Neuronal stem cell (in vitro differentiated cells): ENCODE measurements at regions not wholly inside any gene's neighbourhood (a gene's known extent, or its start where the extent isn't known, plus 50 kb on each side); places are given as distances from the start of the nearest gene placed in this dataset.

Source experiments
- DNase-seq: peaks from one replicate; pipeline ENCODE4 v3.0.0-alpha.2; 2013; ENCODE audit warnings: low spot score
- H2AFZ ChIP-seq: one replicate; pipeline ENCODE4 v1.6.1; 2013; ENCODE audit warnings: mild to moderate bottlenecking, low read length, inconsistent platforms
- H2AK5ac ChIP-seq: 2 replicates; pipeline ENCODE4 v1.6.1; 2013; ENCODE audit warnings: low read depth, mild to moderate bottlenecking, inconsistent platforms, low read length, moderate library complexity, mixed read lengths
- H2BK120ac ChIP-seq: 2 replicates; pipeline ENCODE4 v1.6.1; 2013; ENCODE audit warnings: low read depth, mild to moderate bottlenecking, inconsistent platforms, low read length, moderate library complexity, mixed read lengths
- H2BK12ac ChIP-seq: one replicate; pipeline ENCODE4 v1.6.1; 2013; ENCODE audit warnings: low read length, inconsistent platforms
- H2BK15ac ChIP-seq: 2 replicates; pipeline ENCODE4 v1.6.1; 2013; ENCODE audit warnings: mild to moderate bottlenecking, low read length, inconsistent platforms, mixed read lengths
- H2BK5ac ChIP-seq: one replicate; pipeline ENCODE4 v1.6.1; 2013; ENCODE audit warnings: inconsistent platforms, mild to moderate bottlenecking, low read length, moderate library complexity
- H3K14ac ChIP-seq: one replicate; pipeline ENCODE4 v1.6.1; 2013; ENCODE audit warnings: low read length, inconsistent platforms
- H3K18ac ChIP-seq: 2 replicates; pipeline ENCODE4 v1.6.1; 2013; ENCODE audit warnings: low read length, inconsistent platforms
- H3K23ac ChIP-seq: 2 replicates; pipeline ENCODE4 v1.6.1; 2013; ENCODE audit warnings: low read depth, mild to moderate bottlenecking, mixed read lengths, low read length, inconsistent platforms; ENCODE audit not compliant: poor library complexity
- H3K27ac ChIP-seq: replicated peaks from 3 replicates; pipeline ENCODE4 v1.5.1; 2013; ENCODE audit warnings: low read length, inconsistent platforms
- H3K27me3 ChIP-seq, 3 experiments: 2 replicates each; pipeline ENCODE4 v1.6.1; 2013; ENCODE audit warnings: low read length in 3 of 3, mild to moderate bottlenecking in 2 of 3, inconsistent platforms in 1 of 3, low read depth in 1 of 3, mixed read lengths in 1 of 3, moderate library complexity in 1 of 3; ENCODE audit not compliant: control insufficient read depth in 3 of 3, insufficient read depth in 3 of 3
- H3K36me3 ChIP-seq, 2 donors: replicated peaks in 1 of 2; 2 replicates each; pipeline ENCODE4 v1.6.1; 2013; ENCODE audit warnings: low read length in 2 of 2; ENCODE audit not compliant: control insufficient read depth in 2 of 2, insufficient read depth in 2 of 2
- H3K4ac ChIP-seq: 2 replicates; pipeline ENCODE4 v1.6.1; 2013; ENCODE audit warnings: inconsistent platforms, mild to moderate bottlenecking, low read length, moderate library complexity
- H3K4me1 ChIP-seq, 2 donors: 1 replicate in 1 of 2; 2 replicates in 1 of 2; pipeline ENCODE4 v1.6.1; 2013; ENCODE audit warnings: low read length in 2 of 2, low read depth in 1 of 2; ENCODE audit not compliant: control insufficient read depth in 2 of 2, insufficient read depth in 1 of 2
- H3K4me2 ChIP-seq: one replicate; pipeline ENCODE4 v1.6.1; 2013; ENCODE audit warnings: mild to moderate bottlenecking, low read length, inconsistent platforms; ENCODE audit not compliant: insufficient read depth, poor library complexity, severe bottlenecking
- H3K4me3 ChIP-seq, 2 donors: 2 replicates each; pipeline ENCODE4 v1.5.1; 2013; ENCODE audit warnings: low read length in 2 of 2, mild to moderate bottlenecking in 2 of 2, inconsistent platforms in 1 of 2, moderate library complexity in 1 of 2
- H3K79me1 ChIP-seq: one replicate; pipeline ENCODE4 v1.6.1; 2013; ENCODE audit warnings: low read depth, mild to moderate bottlenecking, inconsistent platforms, low read length, moderate library complexity
- H3K9ac ChIP-seq: one replicate; pipeline ENCODE4 v1.6.1; 2013; ENCODE audit warnings: mild to moderate bottlenecking, low read depth, low read length, inconsistent platforms; ENCODE audit not compliant: poor library complexity
- H3K9me3 ChIP-seq, 2 donors: replicated peaks in 1 of 2; 2 replicates each; pipeline versions ENCODE3 to v1.6.1; 2013; ENCODE audit warnings: low read length in 2 of 2, mild to moderate bottlenecking in 2 of 2, inconsistent platforms in 1 of 2, low read depth in 1 of 2, mixed read lengths in 1 of 2, moderate library complexity in 1 of 2; ENCODE audit not compliant: control insufficient read depth in 2 of 2, insufficient read depth in 1 of 2
- H4K8ac ChIP-seq: one replicate; pipeline ENCODE4 v1.6.1; 2013; ENCODE audit warnings: low read depth, mild to moderate bottlenecking, inconsistent platforms, low read length, moderate library complexity
- H4K91ac ChIP-seq: one replicate; pipeline ENCODE4 v1.6.1; 2013; ENCODE audit warnings: low read length, low read depth, mild to moderate bottlenecking, inconsistent platforms; ENCODE audit not compliant: poor library complexity
- WGBS, 2 donors: extraction: QIAGEN DNeasy Blood & Tissue Kit; methylation state at CpG; one replicate each; pipeline ENCODE4 v1.1.7; 2013; ENCODE audit warnings: missing lambda C conversion rate in 2 of 2, mixed read lengths in 1 of 2; ENCODE audit not compliant: insufficient read length in 2 of 2, insufficient replicate concordance in 1 of 2; ENCODE audit errors: extremely low coverage in 2 of 2; 5-methylcytosine and 5-hydroxymethylcytosine counted together

GRCh38 chr2:144261966-144262365 is 258.0 kb downstream of the ZEB2 start:
- H3K9me3 ChIP-seq, result peaks cover 1 to 14% of the 10 kb centered on the region in 2 donors
- H3K4ac ChIP-seq, result no peak overlapping the region
- no peak overlapping the region for H3K23ac ChIP-seq
- H3K9ac ChIP-seq, result no peak overlapping the region
- WGBS, 2 donors, result no CpG with 5 or more reads among the region's 2 CpGs
- no peak overlapping the region for H3K4me3 ChIP-seq
- no peak overlapping the region for H3K18ac ChIP-seq
- no peak overlapping the region for H2BK12ac ChIP-seq
- H3K36me3 ChIP-seq, result no peaks in the 10 kb centered on the region
- no peak overlapping the region for H3K14ac ChIP-seq
- no peaks in the 10 kb centered on the region for H3K79me1 ChIP-seq
- no peak overlapping the region for H2AK5ac ChIP-seq
- no peak overlapping the region for H4K8ac ChIP-seq
- no peak overlapping the region for H2BK120ac ChIP-seq
- H2AFZ ChIP-seq, result no peak overlapping the region
- no peak overlapping the region for H2BK15ac ChIP-seq
- no peak overlapping the region for H2BK5ac ChIP-seq
- H3K27me3 ChIP-seq, result no peaks in the 10 kb centered on the region
- no peak overlapping the region for H3K4me2 ChIP-seq
- no peaks in the 10 kb centered on the region for H3K4me1 ChIP-seq
- no peak overlapping the region for H3K27ac ChIP-seq
- DNase-seq, result no peak
- H4K91ac ChIP-seq, result no peak overlapping the region

- H3K27me3 ChIP-seq, result no peaks in the 10 kb centered on the region
- H2BK120ac ChIP-seq, result no peak overlapping the region
- H4K8ac ChIP-seq, result no peak overlapping the region
- H3K36me3 ChIP-seq, result no peaks in the 10 kb centered on the region
- H3K4me3 ChIP-seq, result no peak overlapping the region
- H2AK5ac ChIP-seq, result no peak overlapping the region
- peaks cover 1 to 14% of the 10 kb centered on the region in 2 donors for H3K9me3 ChIP-seq
- H3K4ac ChIP-seq, result no peak overlapping the region
- H3K9ac ChIP-seq, result no peak overlapping the region
- no peaks in the 10 kb centered on the region for H3K4me1 ChIP-seq
- H3K18ac ChIP-seq, result no peak overlapping the region
- H2BK15ac ChIP-seq, result no peak overlapping the region
- no peak overlapping the region for H3K4me2 ChIP-seq
- H2AFZ ChIP-seq, result no peak overlapping the region
- no peak overlapping the region for H2BK12ac ChIP-seq
- H3K27ac ChIP-seq, result no peak overlapping the region
- no peak for DNase-seq
- H2BK5ac ChIP-seq, result no peak overlapping the region
- no peak overlapping the region for H4K91ac ChIP-seq
- no peak overlapping the region for H3K14ac ChIP-seq
- WGBS, 2 donors, result no CpG with 5 or more reads among the region's 2 CpGs
- no peaks in the 10 kb centered on the region for H3K79me1 ChIP-seq
- no peak overlapping the region for H3K23ac ChIP-seq
Observed at GRCh38 chr2:144261336-144261735, 258.6 kb downstream of the ZEB2 start.

- H3K4ac ChIP-seq, result no peak overlapping the region
- no peak for DNase-seq
- no peak overlapping the region for H3K14ac ChIP-seq
- H2AK5ac ChIP-seq, result no peak overlapping the region
- H3K23ac ChIP-seq, result no peak overlapping the region
- no peak overlapping the region for H3K4me3 ChIP-seq
- no peak overlapping the region for H3K9ac ChIP-seq
- H4K91ac ChIP-seq, result no peak overlapping the region
- no peaks in the 10 kb centered on the region for H3K79me1 ChIP-seq
- peaks cover 4 to 28% of the 10 kb centered on the region in 2 donors for H3K9me3 ChIP-seq
- H2BK12ac ChIP-seq, result no peak overlapping the region
- H3K36me3 ChIP-seq, result no peaks in the 10 kb centered on the region
- H4K8ac ChIP-seq, result no peak overlapping the region
- no peaks in the 10 kb centered on the region for H3K4me1 ChIP-seq
- H2BK15ac ChIP-seq, result no peak overlapping the region
- no peak overlapping the region for H2BK120ac ChIP-seq
- no CpG with 5 or more reads among the region's 6 CpGs for WGBS, 2 donors
- no peak overlapping the region for H2AFZ ChIP-seq
- H2BK5ac ChIP-seq, result no peak overlapping the region
- no peak overlapping the region for H3K27ac ChIP-seq
- H3K27me3 ChIP-seq, result no peaks in the 10 kb centered on the region
- no peak overlapping the region for H3K4me2 ChIP-seq
- no peak overlapping the region for H3K18ac ChIP-seq
Observed at GRCh38 chr2:144259332-144259731, 260.6 kb downstream of the ZEB2 start.

GRCh38 chr2:144258154-144258553 is 261.8 kb downstream of the ZEB2 start:
- no peak overlapping the region for H2BK15ac ChIP-seq
- no peak overlapping the region for H2BK5ac ChIP-seq
- H2BK120ac ChIP-seq, result no peak overlapping the region
- no CpG with 5 or more reads among the region's 2 CpGs for WGBS, 2 donors
- no peak overlapping the region for H3K4me3 ChIP-seq
- no peaks in the 10 kb centered on the region for H3K79me1 ChIP-seq
- H2BK12ac ChIP-seq, result no peak overlapping the region
- no peaks in the 10 kb centered on the region for H3K27me3 ChIP-seq
- H3K36me3 ChIP-seq, result no peaks in the 10 kb centered on the region
- H3K9me3 ChIP-seq, result peaks cover 8 to 37% of the 10 kb centered on the region in 2 donors
- H3K4ac ChIP-seq, result no peak overlapping the region
- H4K8ac ChIP-seq, result no peak overlapping the region
- no peak overlapping the region for H3K18ac ChIP-seq
- no peak overlapping the region for H3K9ac ChIP-seq
- no peak overlapping the region for H3K4me2 ChIP-seq
- no peak for DNase-seq
- no peak overlapping the region for H2AK5ac ChIP-seq
- H2AFZ ChIP-seq, result no peak overlapping the region
- H3K4me1 ChIP-seq, result no peaks in the 10 kb centered on the region
- no peak overlapping the region for H3K27ac ChIP-seq
- H4K91ac ChIP-seq, result no peak overlapping the region
- no peak overlapping the region for H3K23ac ChIP-seq
- no peak overlapping the region for H3K14ac ChIP-seq
